Frontal cortex (tissue), 3 donors: ENCODE measurements at regions not wholly inside any gene's neighbourhood (a gene's known extent, or its start where the extent isn't known, plus 50 kb on each side); places are given as distances from the start of the nearest gene placed in this dataset.
A peak's percentile ranks its signal among the peaks of the same experiment; 100 is the strongest.
"Not testable (repeated sequence)": the region's sequence is repeated elsewhere in the genome, so short reads cannot be mapped to it uniquely, and the experiment has no call there.

Source experiments
- DNase-seq, 2 donors: peaks; one replicate each; pipeline ENCODE4 v3.0.0; 2012; ENCODE audit warnings: low spot score in 2 of 2
- FAIRE-seq: peaks from 2 replicates; lab custom pipeline; 2012; peaks lifted over from hg19 to GRCh38; lab: Jason Lieb, UNC
- donor health status: control.
- donor health status: control.
- donor health status: control.

GRCh38 chr18:34345738-34346137 is 121.0 kb upstream of the NOL4 start:
- DNase-seq (no peak), FAIRE-seq (no peak)

GRCh38 chr18:34350778-34351177 is 126.1 kb upstream of the NOL4 start:
- DNase-seq (no peak), FAIRE-seq (no peak)

GRCh38 chr18:34352385-34353163 is 127.9 kb upstream of the NOL4 start:
- FAIRE-seq (no peak), DNase-seq (no peak)

GRCh38 chr18:34354351-34354750 is 129.6 kb upstream of the NOL4 start:
- FAIRE-seq (no peak), DNase-seq (no peak)

GRCh38 chr18:34357944-34358580 is 133.3 kb upstream of the NOL4 start:
- FAIRE-seq (no peak), DNase-seq (no peak)

- FAIRE-seq = no peak
- no peak for DNase-seq
Measured at GRCh38 chr18:34358923-34359322, 134.2 kb upstream of the NOL4 start.

- FAIRE-seq = peak; percentile 44
- DNase-seq = no peak
Measured at GRCh38 chr18:34364699-34365098, 140.0 kb upstream of the NOL4 start.

GRCh38 chr18:34370704-34371395 is 146.1 kb upstream of the NOL4 start:
- DNase-seq = no peak
- no peak for FAIRE-seq

- FAIRE-seq = no peak
- no peak for DNase-seq
Measured at GRCh38 chr18:34380326-34380725, 155.6 kb upstream of the NOL4 start.

GRCh38 chr18:34385311-34385710 is 160.6 kb upstream of the NOL4 start:
- no peak for FAIRE-seq
- no peak for DNase-seq

GRCh38 chr18:34386803-34387202 is 162.1 kb upstream of the NOL4 start:
- FAIRE-seq (no peak), DNase-seq (no peak)

GRCh38 chr18:34397286-34397896 is 172.7 kb upstream of the NOL4 start:
- DNase-seq = no peak
- FAIRE-seq = no peak

- DNase-seq (no peak), FAIRE-seq (no peak)
Measured at GRCh38 chr18:34399892-34400291, 175.2 kb upstream of the NOL4 start.

- no peak for DNase-seq
- FAIRE-seq = no peak
Measured at GRCh38 chr18:34400834-34401233, 176.1 kb upstream of the NOL4 start.

GRCh38 chr18:34401775-34402174 is 177.1 kb upstream of the NOL4 start:
- DNase-seq = no peak
- no peak for FAIRE-seq

- DNase-seq, FAIRE-seq: not testable (repeated sequence)
Measured at GRCh38 chr18:34407471-34407870, 182.8 kb upstream of the NOL4 start.

GRCh38 chr18:34411952-34412351 is 187.2 kb upstream of the NOL4 start:
- FAIRE-seq (no peak), DNase-seq (no peak)

GRCh38 chr18:34431042-34431441 is 206.3 kb upstream of the NOL4 start:
- DNase-seq = no peak
- no peak for FAIRE-seq

- DNase-seq = no peak
- FAIRE-seq = no peak
Measured at GRCh38 chr18:34444622-34445021, 219.9 kb upstream of the NOL4 start.

- FAIRE-seq = no peak
Measured at GRCh38 chr18:34448662-34449061, 223.9 kb upstream of the NOL4 start.

GRCh38 chr18:34457761-34458160 is 233.0 kb upstream of the NOL4 start:
- no peak for FAIRE-seq
- no peak for DNase-seq

More at GRCh38 chr18:34448662-34449061, 223.9 kb upstream of the NOL4 start:
- DNase-seq = no peak
